ENCODE measurements at regions not wholly inside any gene's neighbourhood (a gene's known extent, or its start where the extent isn't known, plus 50 kb on each side); places are given as distances from the start of the nearest gene placed in this dataset.

GRCh38 chr3:168396861-168397260 is 301.1 kb upstream of the GOLIM4 start:
- TF ChIP-seq CTCF (IDR thresholded peaks at IDR 0.05), result no peak
- TF ChIP-seq POLR2A (IDR thresholded peaks at IDR 0.05), result no peak

Data from suprapubic skin (tissue), 3 donors.